ENCODE measurements at regions not wholly inside any gene's neighbourhood (a gene's known extent, or its start where the extent isn't known, plus 50 kb on each side); places are given as distances from the start of the nearest gene placed in this dataset.

DNA sequence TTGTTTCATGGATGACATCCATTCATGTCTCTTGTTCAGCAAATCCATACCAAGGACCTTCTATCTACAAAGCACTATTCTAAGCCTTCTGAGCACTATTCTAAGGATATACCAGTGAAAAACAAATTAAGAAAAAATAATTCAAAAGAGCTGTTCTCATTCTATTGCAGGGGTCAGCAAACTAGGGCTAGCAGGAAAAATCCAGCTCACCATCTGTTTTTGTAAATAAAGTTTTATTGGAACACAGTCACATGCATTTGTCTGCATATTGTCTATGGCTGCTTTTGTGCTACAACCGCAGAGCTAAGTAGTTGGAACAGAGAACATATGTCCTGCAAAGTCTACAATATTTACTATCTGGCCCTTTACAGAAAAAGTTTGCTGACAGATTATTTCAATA is 222.7 kb upstream of the DYNLRB2 start:
- H3K27me3 Mint-ChIP-seq (ENCODE audit: low read depth), result no peaks in the 10 kb centered on the region
- H3K4me1 Mint-ChIP-seq, result no peaks in the 10 kb centered on the region
- CTCF ChIA-PET, result interaction anchor here (0.8 to 1.4 kb wide), 6 partner anchors 10 to 98 kb away, joined by 3 to 10 read pairs (median 4); no protein-coding TSS in a partner anchor
- no peak for DNase-seq (ENCODE audit: low spot score)
- ATAC-seq, result no peak
- POLR2A ChIA-PET, result no interaction called here
- TF ChIP-seq ZNF396 (CRISPR knock-in tag; IDR thresholded peaks at IDR 0.05; ENCODE audit: borderline replicate concordance) (no peak), TCF7 (CRISPR knock-in tag; IDR thresholded peaks at IDR 0.05; ENCODE audit: low read depth) (no peak), MAX (CRISPR knock-in tag; IDR thresholded peaks at IDR 0.05) (no peak), ATF1 (CRISPR knock-in tag; IDR thresholded peaks at IDR 0.05) (no peak), PRDM15 (CRISPR knock-in tag; IDR thresholded peaks at IDR 0.05) (no peak), ZNF232 (CRISPR knock-in tag; IDR thresholded peaks at IDR 0.05) (no peak), ATF3 (CRISPR knock-in tag; conservative IDR thresholded peaks at IDR 0.05) (no peak), EMX1 (CRISPR knock-in tag; IDR thresholded peaks at IDR 0.05) (no peak), JAZF1 (CRISPR knock-in tag; IDR thresholded peaks at IDR 0.05) (no peak), HMGA2 (CRISPR knock-in tag; IDR thresholded peaks at IDR 0.05) (no peak), TEAD4 (CRISPR knock-in tag; IDR thresholded peaks at IDR 0.05) (no peak), ZMAT4 (CRISPR knock-in tag; IDR thresholded peaks at IDR 0.05) (no peak), IRF2 (CRISPR knock-in tag; IDR thresholded peaks at IDR 0.05; ENCODE audit: borderline replicate concordance, low read depth) (no peak), GTF2I (CRISPR knock-in tag; conservative IDR thresholded peaks at IDR 0.05) (no peak), ELF4 (CRISPR knock-in tag; IDR thresholded peaks at IDR 0.05; ENCODE audit: low read depth) (no peak), TEAD1 (CRISPR knock-in tag; IDR thresholded peaks at IDR 0.05) (no peak), AR (CRISPR knock-in tag; IDR thresholded peaks at IDR 0.05) (no peak), HMGXB4 (CRISPR knock-in tag; IDR thresholded peaks at IDR 0.05) (no peak)
- TF ChIP-seq, protein P1, sequence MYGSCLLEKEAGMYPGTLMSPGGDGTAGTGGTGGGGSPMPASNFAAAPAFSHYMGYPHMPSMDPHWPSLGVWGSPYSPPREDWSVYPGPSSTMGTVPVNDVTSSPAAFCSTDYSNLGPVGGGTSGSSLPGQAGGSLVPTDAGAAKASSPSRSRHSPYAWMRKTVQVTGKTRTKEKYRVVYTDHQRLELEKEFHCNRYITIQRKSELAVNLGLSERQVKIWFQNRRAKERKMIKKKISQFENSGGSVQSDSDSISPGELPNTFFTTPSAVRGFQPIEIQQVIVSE (CRISPR knock-in tag; IDR thresholded peaks at IDR 0.05; ENCODE audit: borderline replicate concordance), result no peak
- TF ChIP-seq, protein P2, sequence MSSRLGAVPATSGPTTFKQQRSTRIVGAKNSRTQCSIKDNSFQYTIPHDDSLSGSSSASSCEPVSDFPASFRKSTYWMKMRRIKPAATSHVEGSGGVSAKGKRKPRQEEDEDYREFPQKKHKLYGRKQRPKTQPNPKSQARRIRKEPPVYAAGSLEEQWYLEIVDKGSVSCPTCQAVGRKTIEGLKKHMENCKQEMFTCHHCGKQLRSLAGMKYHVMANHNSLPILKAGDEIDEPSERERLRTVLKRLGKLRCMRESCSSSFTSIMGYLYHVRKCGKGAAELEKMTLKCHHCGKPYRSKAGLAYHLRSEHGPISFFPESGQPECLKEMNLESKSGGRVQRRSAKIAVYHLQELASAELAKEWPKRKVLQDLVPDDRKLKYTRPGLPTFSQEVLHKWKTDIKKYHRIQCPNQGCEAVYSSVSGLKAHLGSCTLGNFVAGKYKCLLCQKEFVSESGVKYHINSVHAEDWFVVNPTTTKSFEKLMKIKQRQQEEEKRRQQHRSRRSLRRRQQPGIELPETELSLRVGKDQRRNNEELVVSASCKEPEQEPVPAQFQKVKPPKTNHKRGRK (CRISPR knock-in tag; IDR thresholded peaks at IDR 0.05; ENCODE audit: borderline replicate concordance), result no peak
- no peak overlapping the region for H3K27ac Mint-ChIP-seq
- H3K4me3 Mint-ChIP-seq, result no peak overlapping the region
- no peaks in the 10 kb centered on the region for H3K36me3 Mint-ChIP-seq
- peaks cover 4% of the 10 kb centered on the region for H3K9me3 Mint-ChIP-seq

Data from WTC11 (cell line).